Endothelial cell of umbilical vein (primary cell): ENCODE measurements at regions not wholly inside any gene's neighbourhood (a gene's known extent, or its start where the extent isn't known, plus 50 kb on each side); places are given as distances from the start of the nearest gene placed in this dataset.
"Not testable (repeated sequence)": the region's sequence is repeated elsewhere in the genome, so short reads cannot be mapped to it uniquely, and the experiment has no call there.

ENCODE experiments used
- BruUV-seq: library from RNA; stranded (reverse); fragments of 400-500 nt; replicated peaks from 2 replicates; lab custom pipeline; 2021; lab: Mats Ljungman, UMichigan
- CTCF ChIA-PET: fragments of 300-600, 350-600 bp; sonication (Branson Sonifier 250); formaldehyde crosslinking; loops from one replicate; lab custom pipeline; 2021; ENCODE audit warnings: antibody characterized with exemption, inconsistent platforms; lab: Charles Lee
- POLR2A ChIA-PET: fragments of 300-600, 350-600 bp; sonication (Branson Sonifier 250); formaldehyde crosslinking; loops from one replicate; lab custom pipeline; 2021; ENCODE audit warnings: antibody characterized with exemption, inconsistent platforms; lab: Charles Lee
- DNase-seq: peaks from one replicate; pipeline ENCODE4 v3.0.0-alpha.2; 2011; ENCODE audit warnings: low read depth, low spot score
- FAIRE-seq: peaks from 2 replicates; lab custom pipeline; 2011; peaks lifted over from hg19 to GRCh38; lab: Jason Lieb, UNC
- H2AFZ ChIP-seq: 2 replicates; pipeline ENCODE4 v1.6.0; 2012; ENCODE audit warnings: low read depth, low read length, control low read depth, inconsistent platforms
- H3K27ac ChIP-seq: 2 replicates; pipeline ENCODE4 v1.5.1; 2011; ENCODE audit warnings: low read depth, mild to moderate bottlenecking, control low read depth, low read length, moderate library complexity; ENCODE audit not compliant: insufficient read depth
- H3K27me3 ChIP-seq, 2 experiments: 2 replicates each; pipeline versions ENCODE4 v1.6.0 to v1.6.1; 2011; ENCODE audit warnings: low read length in 2 of 2, mixed read lengths in 1 of 2; ENCODE audit not compliant: control insufficient read depth in 2 of 2, insufficient read depth in 2 of 2
- H3K36me3 ChIP-seq, 2 experiments: 2 replicates in 1 of 2; 3 replicates in 1 of 2; pipeline ENCODE4 v1.5.1; 2011; ENCODE audit warnings: low read length in 2 of 2, mild to moderate bottlenecking in 1 of 2, moderate library complexity in 1 of 2; ENCODE audit not compliant: control insufficient read depth in 2 of 2, insufficient read depth in 2 of 2; ENCODE audit errors: extremely low read depth in 1 of 2
- H3K4me1 ChIP-seq: 3 replicates; pipeline ENCODE4 v1.5.1; 2011; ENCODE audit warnings: mild to moderate bottlenecking, low read length; ENCODE audit not compliant: control insufficient read depth, insufficient read depth; ENCODE audit errors: extremely low read depth
- H3K4me2 ChIP-seq: 2 replicates; pipeline ENCODE4 v1.6.1; 2011; ENCODE audit warnings: low read length, control low read depth, mixed read lengths; ENCODE audit not compliant: insufficient read depth
- H3K4me3 ChIP-seq, 3 experiments: fragments of 200-600 bp in 1 of 3; sonication (generic), shearing (Covaris generic) in 1 of 3; replicated peaks in 1 of 3; 2 replicates each; pipeline ENCODE4 v1.5.1; 2011 to 2016; ENCODE audit warnings: control low read depth in 3 of 3, low read length in 3 of 3, mild to moderate bottlenecking in 2 of 3, inconsistent platforms in 1 of 3, low read depth in 1 of 3, moderate library complexity in 1 of 3; ENCODE audit not compliant: insufficient read depth in 1 of 3
- H3K79me2 ChIP-seq: 2 replicates; pipeline ENCODE4 v1.6.0; 2012; ENCODE audit warnings: low read length, inconsistent platforms; ENCODE audit not compliant: control insufficient read depth, insufficient read depth
- H3K9ac ChIP-seq: replicated peaks from 2 replicates; pipeline ENCODE3; 2011; ENCODE audit warnings: low read length, control low read depth; ENCODE audit not compliant: insufficient read depth; ENCODE audit errors: extremely low read depth
- H3K9me1 ChIP-seq: replicated peaks from 3 replicates; pipeline ENCODE4 v1.6.0; 2011; ENCODE audit warnings: mild to moderate bottlenecking, low read length; ENCODE audit not compliant: control insufficient read depth, insufficient read depth; ENCODE audit errors: extremely low read depth
- H3K9me3 ChIP-seq: replicated peaks from 2 replicates; pipeline ENCODE4 v1.5.1; 2012; ENCODE audit warnings: low read length, inconsistent platforms; ENCODE audit not compliant: control insufficient read depth, insufficient read depth
- H4K20me1 ChIP-seq: replicated peaks from 2 replicates; pipeline ENCODE3; 2011; ENCODE audit warnings: mild to moderate bottlenecking, low read length; ENCODE audit not compliant: control insufficient read depth, insufficient read depth; ENCODE audit errors: extremely low read depth
- CTCF ChIP-seq, 2 donors: IDR thresholded peaks; 1 replicate in 1 of 2; 2 replicates in 1 of 2; pipeline ENCODE4 v1.5.1; 2011; ENCODE audit warnings: low read length in 2 of 2, mild to moderate bottlenecking in 2 of 2, moderate library complexity in 2 of 2, control low read depth in 1 of 2, inconsistent platforms in 1 of 2, low read depth in 1 of 2; ENCODE audit not compliant: insufficient read depth in 1 of 2; ENCODE audit errors: extremely low read depth in 1 of 2
- EZH2 ChIP-seq: IDR thresholded peaks from 2 replicates; pipeline ENCODE4 v1.6.1; 2012; ENCODE audit warnings: borderline replicate concordance, low read depth, mild to moderate bottlenecking, moderate library complexity, low read length, inconsistent platforms; ENCODE audit not compliant: severe bottlenecking
- FOS ChIP-seq: IDR thresholded peaks from 2 replicates; pipeline ENCODE4 v1.6.1; 2011; ENCODE audit warnings: mild to moderate bottlenecking, low read length, moderate library complexity, borderline replicate concordance; ENCODE audit not compliant: insufficient read depth
- GATA2 ChIP-seq: IDR thresholded peaks from 2 replicates; pipeline ENCODE4 v1.7.0; 2011; ENCODE audit warnings: low read depth, mild to moderate bottlenecking, moderate library complexity, mixed read lengths, low read length; ENCODE audit not compliant: insufficient read length, insufficient read depth
- JUN ChIP-seq: IDR thresholded peaks from 2 replicates; pipeline ENCODE4 v1.6.1; 2011; ENCODE audit warnings: borderline replicate concordance, low read depth; ENCODE audit not compliant: insufficient read length, insufficient read depth
- MYC ChIP-seq: IDR thresholded peaks from one replicate; pipeline ENCODE4 v1.6.1; 2011; ENCODE audit warnings: mild to moderate bottlenecking, low read depth, low read length
- POLR2A ChIP-seq: IDR thresholded peaks from 2 replicates; pipeline ENCODE4 v1.6.1; 2012; ENCODE audit warnings: low read depth, mild to moderate bottlenecking, control low read depth, low read length
- POLR2AphosphoS5 ChIP-seq: IDR thresholded peaks from 2 replicates; pipeline ENCODE4 v1.6.1; 2012; ENCODE audit warnings: low read depth, mild to moderate bottlenecking, control low read depth, low read length, moderate library complexity; ENCODE audit not compliant: insufficient read depth
- dilution Hi-C: fragments of 300-500 bp; cut with MboI; formaldehyde crosslinking; loops from one replicate; pipeline ENCODE4 v1.15.0; 2019; ENCODE audit warnings: low sequenced_read_pairs; ENCODE audit not compliant: extremely low pct_ligation_motif_present
- intact Hi-C: fragments of 100-400 bp; cut with micrococcal nuclease; formaldehyde crosslinking; loops from one replicate; pipeline ENCODE4 v1.10.0; 2022
- TF ChIP-seq, protein P1 (sequence below): IDR thresholded peaks from 2 replicates; pipeline ENCODE4 v1.6.1; 2011; ENCODE audit not compliant: insufficient read depth, insufficient read length

GRCh38 chr1:99507906-99508732 is 137.8 kb upstream of the PALMD start:
- TF ChIP-seq POLR2AphosphoS5 (no peak), GATA2 (no peak), JUN (no peak), MYC (no peak), POLR2A (no peak), FOS (no peak), EZH2 (no peak), CTCF (IDR thresholded peaks at IDR 0.05; ENCODE audit: extremely low read depth in 1 of 2, insufficient read depth in 1 of 2, low read depth in 1 of 2, low read length in 2 of 2) (no peak)
- TF ChIP-seq, protein P1, sequence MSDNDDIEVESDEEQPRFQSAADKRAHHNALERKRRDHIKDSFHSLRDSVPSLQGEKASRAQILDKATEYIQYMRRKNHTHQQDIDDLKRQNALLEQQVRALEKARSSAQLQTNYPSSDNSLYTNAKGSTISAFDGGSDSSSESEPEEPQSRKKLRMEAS: no peak
- H2AFZ ChIP-seq: no peak overlapping the region
- no peak for DNase-seq
- no peak overlapping the region for H3K4me3 ChIP-seq
- H3K9ac ChIP-seq: no peak overlapping the region
- no peak overlapping the region for H3K4me2 ChIP-seq
- ChIA-PET CTCF (no interaction called here), POLR2A (no interaction called here)
- intact Hi-C loops: no loop called here
- no peaks in the 10 kb centered on the region for H4K20me1 ChIP-seq
- no peaks in the 10 kb centered on the region for H3K4me1 ChIP-seq
- no peak overlapping the region for H3K27ac ChIP-seq
- no peaks in the 10 kb centered on the region for H3K9me1 ChIP-seq
- H3K27me3 ChIP-seq: no peaks in the 10 kb centered on the region
- no peaks in the 10 kb centered on the region for H3K36me3 ChIP-seq
- no TSS peak for BruUV-seq
- no peak for FAIRE-seq
- no peaks in the 10 kb centered on the region for H3K9me3 ChIP-seq
- H3K79me2 ChIP-seq: no peaks in the 10 kb centered on the region
- dilution Hi-C loops: no loop called here

DNA sequence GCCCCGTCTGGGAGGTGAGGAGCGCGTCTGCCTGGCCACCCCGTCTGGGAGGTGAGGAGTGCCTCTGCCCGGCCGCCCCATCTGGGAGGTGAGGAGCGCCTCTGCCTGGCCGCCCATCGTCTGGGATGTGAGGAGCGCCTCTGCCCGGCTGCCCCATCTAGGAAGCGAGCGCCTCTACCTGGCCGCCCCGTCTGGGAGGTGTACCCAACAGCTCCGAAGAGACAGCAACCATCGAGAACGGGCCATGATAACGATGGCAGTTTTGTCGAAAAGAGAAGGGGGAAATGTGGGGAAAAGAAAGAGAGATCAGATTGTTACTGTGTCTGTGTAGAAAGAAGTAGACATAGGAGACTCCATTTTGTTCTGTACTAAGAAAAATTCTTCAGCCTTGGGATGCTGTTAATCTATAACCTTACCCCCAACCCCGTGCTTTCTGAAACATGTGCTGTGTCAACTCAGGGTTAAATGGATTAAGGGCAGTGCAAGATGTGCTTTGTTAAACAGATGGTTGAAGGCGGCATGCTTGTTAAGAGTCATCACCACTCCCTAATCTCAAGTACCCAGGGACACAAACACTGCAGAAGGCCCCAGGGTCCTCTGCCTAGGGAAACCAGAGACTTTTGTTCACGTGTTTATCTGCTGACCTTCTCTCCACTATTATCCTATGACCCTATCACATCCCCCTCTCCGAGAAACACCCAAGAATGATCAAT is 137.0 kb upstream of the PALMD start:
- H3K79me2 ChIP-seq, DNase-seq, POLR2A ChIA-PET, H3K9me3 ChIP-seq, FAIRE-seq, dilution Hi-C loops, H3K4me1 ChIP-seq, H2AFZ ChIP-seq, CTCF ChIA-PET, intact Hi-C loops, H3K27me3 ChIP-seq, H3K4me3 ChIP-seq, H3K36me3 ChIP-seq, H3K27ac ChIP-seq, H4K20me1 ChIP-seq, H3K4me2 ChIP-seq, H3K9ac ChIP-seq, H3K9me1 ChIP-seq, BruUV-seq: not testable (repeated sequence)
